OCI-LY1 (cell line): ENCODE measurements at regions not wholly inside any gene's neighbourhood (a gene's known extent, or its start where the extent isn't known, plus 50 kb on each side); places are given as distances from the start of the nearest gene placed in this dataset.
"Not testable (repeated sequence)": the region's sequence is repeated elsewhere in the genome, so short reads cannot be mapped to it uniquely, and the experiment has no call there.

Experiments used
- H2AFZ ChIP-seq: fragments of 200-600 bp; sonication (generic), shearing (Covaris generic); 2 replicates; pipeline ENCODE4 v1.6.0; 2014; ENCODE audit warnings: antibody characterized with exemption, mild to moderate bottlenecking, low read length
- H3F3A ChIP-seq: fragments of 200-600 bp; sonication (generic), shearing (Covaris generic); 2 replicates; pipeline ENCODE4 v1.6.0; 2014; ENCODE audit warnings: mild to moderate bottlenecking, antibody characterized with exemption, low read length, moderate library complexity; ENCODE audit not compliant: insufficient read depth
- H3K27ac ChIP-seq: fragments of 200-600 bp; sonication (generic); 2 replicates; pipeline ENCODE4 v1.5.1; 2014; ENCODE audit warnings: low read length, mixed run types, mild to moderate bottlenecking, low read depth; ENCODE audit not compliant: poor library complexity, severe bottlenecking
- H3K27me3 ChIP-seq: fragments of 200-600 bp; sonication (generic); 2 replicates; pipeline ENCODE4 v1.6.0; 2014; ENCODE audit warnings: antibody characterized with exemption, mild to moderate bottlenecking, low read length, moderate library complexity; ENCODE audit not compliant: insufficient read depth
- H3K36me3 ChIP-seq: fragments of 200-600 bp; sonication (generic); 2 replicates; pipeline ENCODE4 v1.6.1; 2014; ENCODE audit warnings: mild to moderate bottlenecking, antibody characterized with exemption, low read length, moderate library complexity, mixed read lengths; ENCODE audit not compliant: insufficient read depth
- H3K4me1 ChIP-seq: fragments of 200-600 bp; sonication (generic); 2 replicates; pipeline ENCODE4 v1.5.1; 2014; ENCODE audit warnings: mild to moderate bottlenecking, low read length, moderate library complexity; ENCODE audit not compliant: insufficient read depth, severe bottlenecking
- H3K4me2 ChIP-seq: fragments of 200-600 bp; sonication (generic), shearing (Covaris generic); 2 replicates; pipeline ENCODE4 v1.6.1; 2014; ENCODE audit warnings: low read length
- H3K4me3 ChIP-seq: fragments of 200-600 bp; sonication (generic); 2 replicates; pipeline ENCODE4 v1.5.1; 2014; ENCODE audit warnings: low read length, low read depth, mild to moderate bottlenecking, mixed read lengths; ENCODE audit not compliant: poor library complexity, severe bottlenecking
- H3K79me2 ChIP-seq: fragments of 200-600 bp; shearing (Covaris generic); 2 replicates; pipeline ENCODE4 v1.6.1; 2016; ENCODE audit warnings: mixed run types, low read length, mixed read lengths; ENCODE audit not compliant: insufficient read depth
- H3K9ac ChIP-seq: fragments of 200-600 bp; sonication (generic), shearing (Covaris generic); 2 replicates; pipeline ENCODE4 v1.6.1; 2014; ENCODE audit warnings: mild to moderate bottlenecking, low read length, mixed read lengths
- H3K9me2 ChIP-seq: fragments of 200-600 bp; sonication (generic), shearing (Covaris generic); 2 replicates; pipeline ENCODE4 v1.6.1; 2014; ENCODE audit warnings: low read depth, mild to moderate bottlenecking, low read length, mixed read lengths
- H3K9me3 ChIP-seq: fragments of 200-600 bp; shearing (Covaris generic); 2 replicates; pipeline ENCODE4 v1.6.1; 2014; ENCODE audit warnings: low read length, mixed read lengths
- H4K20me1 ChIP-seq: fragments of 200-600 bp; sonication (generic), shearing (Covaris generic); 2 replicates; pipeline ENCODE4 v1.6.0; 2016; ENCODE audit warnings: mild to moderate bottlenecking, low read length; ENCODE audit not compliant: insufficient read depth
- EZH2 ChIP-seq: fragments of 200-600 bp; sonication (generic), shearing (Covaris generic); IDR thresholded peaks from 2 replicates; pipeline ENCODE4 v1.8.0; 2017; ENCODE audit warnings: borderline replicate concordance, mixed run types, mild to moderate bottlenecking, antibody characterized with exemption, low read length, moderate library complexity, mixed read lengths
- TF ChIP-seq, protein P1 (sequence below): fragments of 200-600 bp; sonication (generic), shearing (Covaris generic); IDR thresholded peaks from 2 replicates; pipeline ENCODE4 v1.5.1; 2017; ENCODE audit warnings: mild to moderate bottlenecking, antibody characterized with exemption, low read length, moderate library complexity, mixed read lengths

DNA sequence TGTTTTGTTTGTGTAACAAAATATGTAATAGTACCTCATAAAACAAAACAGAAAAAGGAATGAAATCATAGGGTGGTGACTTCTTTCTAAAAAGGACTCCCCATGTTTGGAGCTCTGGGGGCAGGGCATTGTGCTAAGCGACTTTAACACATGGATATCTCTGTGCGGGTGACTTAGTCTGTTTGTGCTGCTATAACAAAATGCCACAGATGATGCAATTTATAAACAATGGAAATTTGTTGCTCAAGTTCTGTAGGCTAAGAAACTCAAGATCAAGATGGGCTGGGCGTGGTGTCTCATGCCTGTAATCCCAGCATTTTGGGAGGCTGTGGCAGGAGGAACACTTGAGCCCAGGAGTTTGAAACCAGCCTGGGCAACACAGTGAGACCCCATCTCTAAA is 85.4 kb upstream of the SIM2 start:
- no peak overlapping the region for H3K9ac ChIP-seq
- no peak overlapping the region for H3K27ac ChIP-seq
- no peak overlapping the region for H3K4me3 ChIP-seq
- no peak overlapping the region for H3K4me2 ChIP-seq
- no peaks in the 10 kb centered on the region for H3F3A ChIP-seq
- TF ChIP-seq, protein P1, sequence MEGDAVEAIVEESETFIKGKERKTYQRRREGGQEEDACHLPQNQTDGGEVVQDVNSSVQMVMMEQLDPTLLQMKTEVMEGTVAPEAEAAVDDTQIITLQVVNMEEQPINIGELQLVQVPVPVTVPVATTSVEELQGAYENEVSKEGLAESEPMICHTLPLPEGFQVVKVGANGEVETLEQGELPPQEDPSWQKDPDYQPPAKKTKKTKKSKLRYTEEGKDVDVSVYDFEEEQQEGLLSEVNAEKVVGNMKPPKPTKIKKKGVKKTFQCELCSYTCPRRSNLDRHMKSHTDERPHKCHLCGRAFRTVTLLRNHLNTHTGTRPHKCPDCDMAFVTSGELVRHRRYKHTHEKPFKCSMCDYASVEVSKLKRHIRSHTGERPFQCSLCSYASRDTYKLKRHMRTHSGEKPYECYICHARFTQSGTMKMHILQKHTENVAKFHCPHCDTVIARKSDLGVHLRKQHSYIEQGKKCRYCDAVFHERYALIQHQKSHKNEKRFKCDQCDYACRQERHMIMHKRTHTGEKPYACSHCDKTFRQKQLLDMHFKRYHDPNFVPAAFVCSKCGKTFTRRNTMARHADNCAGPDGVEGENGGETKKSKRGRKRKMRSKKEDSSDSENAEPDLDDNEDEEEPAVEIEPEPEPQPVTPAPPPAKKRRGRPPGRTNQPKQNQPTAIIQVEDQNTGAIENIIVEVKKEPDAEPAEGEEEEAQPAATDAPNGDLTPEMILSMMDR: no peak
- no peak for TF ChIP-seq EZH2
- H3K9me2 ChIP-seq: no peaks in the 10 kb centered on the region
- H3K27me3 ChIP-seq: peaks cover 3% of the 10 kb centered on the region; the same call in 1 of the 2 replicates
- H3K4me1 ChIP-seq: no peaks in the 10 kb centered on the region
- no peak overlapping the region for H2AFZ ChIP-seq
- no peaks in the 10 kb centered on the region for H3K79me2 ChIP-seq
- H3K9me3 ChIP-seq: no peaks in the 10 kb centered on the region
- H4K20me1 ChIP-seq: no peaks in the 10 kb centered on the region
- no peaks in the 10 kb centered on the region for H3K36me3 ChIP-seq

DNA sequence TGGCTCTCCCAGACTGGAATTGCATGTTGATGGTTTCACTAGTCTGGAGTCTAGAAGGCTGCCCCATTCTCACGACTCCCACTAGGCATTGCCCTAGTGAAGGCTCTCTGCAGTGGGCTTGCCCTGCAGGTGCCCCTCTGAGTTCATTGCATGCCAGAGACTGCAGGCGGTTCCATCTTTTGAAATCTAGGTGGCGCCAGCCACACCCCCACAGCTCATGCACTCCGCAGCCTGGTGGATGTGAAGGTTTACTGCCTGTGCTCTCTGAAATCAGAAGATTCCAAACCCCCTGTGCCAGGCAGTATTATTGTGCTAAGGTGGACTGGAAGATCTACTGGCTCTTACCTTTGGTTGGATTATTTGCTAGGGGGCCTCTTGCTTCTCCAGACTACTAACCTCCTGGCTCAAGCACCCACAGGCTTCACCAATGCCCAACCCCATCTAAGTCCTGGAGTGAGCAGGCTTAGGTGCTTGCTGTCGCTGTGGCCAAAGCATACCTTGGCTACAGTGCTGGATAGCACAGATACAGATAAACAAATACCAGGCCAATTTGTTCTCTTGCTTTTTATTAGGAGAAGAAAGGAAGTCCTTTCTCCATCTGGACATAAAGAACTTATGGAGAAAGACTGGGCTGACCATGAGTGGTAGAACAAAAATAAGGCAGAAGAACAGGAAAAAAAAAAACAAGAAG is 83.5 kb upstream of the SIM2 start:
- H3K4me2 ChIP-seq: no peak overlapping the region
- no peaks in the 10 kb centered on the region for H3K9me3 ChIP-seq
- H3K9me2 ChIP-seq: no peaks in the 10 kb centered on the region
- no peaks in the 10 kb centered on the region for H4K20me1 ChIP-seq
- no peaks in the 10 kb centered on the region for H3K79me2 ChIP-seq
- peaks cover 3% of the 10 kb centered on the region; the same call in 1 of the 2 replicates for H3K27me3 ChIP-seq
- H3K4me3 ChIP-seq: no peak overlapping the region
- no peak for TF ChIP-seq EZH2
- TF ChIP-seq, protein P1: peak; percentile 53
- no peaks in the 10 kb centered on the region for H3F3A ChIP-seq
- no peaks in the 10 kb centered on the region for H3K4me1 ChIP-seq
- no peaks in the 10 kb centered on the region for H3K36me3 ChIP-seq
- H3K27ac ChIP-seq: no peak overlapping the region
- no peak overlapping the region for H2AFZ ChIP-seq
- H3K9ac ChIP-seq: no peak overlapping the region

DNA sequence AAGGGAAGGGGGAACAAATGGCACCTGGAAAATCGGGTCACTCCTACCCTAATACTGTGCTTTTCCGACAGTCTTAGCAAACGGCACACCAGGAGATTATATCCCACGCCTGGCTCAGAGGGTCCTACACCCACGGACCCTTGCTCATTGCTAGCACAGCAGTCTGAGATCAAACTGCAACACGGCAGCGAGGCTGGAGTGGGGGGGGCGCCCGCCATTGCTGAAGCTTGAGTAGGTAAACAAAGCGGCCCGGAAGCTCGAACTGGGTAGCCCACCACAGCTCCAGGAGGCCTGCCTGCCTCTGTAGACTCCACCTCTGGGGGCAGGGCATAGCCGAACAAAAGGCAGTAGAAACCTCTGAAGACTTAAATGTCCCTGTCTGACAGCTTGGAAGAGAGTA is 82.1 kb upstream of the SIM2 start:
- H3K4me1 ChIP-seq, H3K79me2 ChIP-seq, H3K36me3 ChIP-seq, H3K9me3 ChIP-seq, H3K27me3 ChIP-seq, H4K20me1 ChIP-seq, H3F3A ChIP-seq, H3K4me3 ChIP-seq, H3K9ac ChIP-seq, H3K27ac ChIP-seq, H3K9me2 ChIP-seq, H2AFZ ChIP-seq, H3K4me2 ChIP-seq: not testable (repeated sequence)

DNA sequence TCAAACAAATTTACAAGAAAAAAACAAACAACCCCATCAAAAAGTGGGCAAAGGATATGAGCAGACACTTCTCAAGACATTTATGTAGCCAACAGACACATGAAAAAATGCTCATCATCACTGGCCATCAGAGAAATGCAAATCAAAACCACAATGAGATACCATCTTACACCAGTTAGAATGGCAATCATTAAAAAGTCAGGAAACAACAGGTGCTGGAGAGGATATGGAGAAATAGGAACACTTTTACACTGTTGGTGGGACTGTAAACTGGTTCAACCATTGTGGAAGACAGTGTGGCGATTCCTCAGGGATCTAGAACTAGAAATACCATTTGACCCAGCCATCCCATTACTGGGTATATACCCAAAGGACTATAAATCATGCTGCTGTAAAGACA is 77.1 kb upstream of the SIM2 start:
- H3K27ac ChIP-seq, H3K9me3 ChIP-seq, H3K4me3 ChIP-seq, H3K27me3 ChIP-seq, H3F3A ChIP-seq, H3K36me3 ChIP-seq, H3K4me1 ChIP-seq, H3K79me2 ChIP-seq, H2AFZ ChIP-seq, H3K4me2 ChIP-seq, H3K9me2 ChIP-seq, H3K9ac ChIP-seq, H4K20me1 ChIP-seq: not testable (repeated sequence)
